ENCODE measurements at regions not wholly inside any gene's neighbourhood (a gene's known extent, or its start where the extent isn't known, plus 50 kb on each side); places are given as distances from the start of the nearest gene placed in this dataset.

- DNase-seq: no peak
These were observed 266.2 kb upstream of the LDB2 start for GRCh38 chr4:17164666-17165065.

DNA sequence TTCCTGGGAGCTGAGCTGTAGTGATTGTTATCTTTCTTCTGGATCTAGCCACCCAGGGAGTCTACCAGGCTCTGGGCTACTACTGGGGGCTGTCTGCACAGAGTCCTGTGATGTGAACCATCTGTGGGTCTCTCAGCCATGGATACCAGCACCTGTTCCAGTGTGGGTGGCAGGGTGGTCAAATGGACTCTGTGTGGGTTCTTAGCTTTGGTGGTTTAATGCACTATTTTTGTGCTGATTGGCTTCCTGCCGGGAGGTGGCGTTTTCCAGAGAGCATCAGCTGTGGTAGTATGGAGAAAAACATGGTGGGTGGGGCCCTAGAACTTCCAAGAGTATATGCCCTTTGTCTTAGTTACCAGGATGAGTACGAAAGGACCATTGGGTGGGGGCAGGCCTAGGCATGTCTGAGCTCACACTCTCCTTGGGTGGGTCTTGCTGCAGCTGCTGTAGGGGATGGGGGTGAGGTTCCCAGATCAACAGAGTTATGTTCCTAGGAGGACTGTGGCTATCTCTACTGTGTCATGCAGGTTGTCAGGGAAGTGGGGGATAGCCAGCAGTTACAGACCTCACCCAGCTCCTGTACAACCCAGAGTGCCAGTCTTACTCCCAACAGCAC lies 264.8 kb upstream of the LDB2 start:
- no peak for DNase-seq

DNA sequence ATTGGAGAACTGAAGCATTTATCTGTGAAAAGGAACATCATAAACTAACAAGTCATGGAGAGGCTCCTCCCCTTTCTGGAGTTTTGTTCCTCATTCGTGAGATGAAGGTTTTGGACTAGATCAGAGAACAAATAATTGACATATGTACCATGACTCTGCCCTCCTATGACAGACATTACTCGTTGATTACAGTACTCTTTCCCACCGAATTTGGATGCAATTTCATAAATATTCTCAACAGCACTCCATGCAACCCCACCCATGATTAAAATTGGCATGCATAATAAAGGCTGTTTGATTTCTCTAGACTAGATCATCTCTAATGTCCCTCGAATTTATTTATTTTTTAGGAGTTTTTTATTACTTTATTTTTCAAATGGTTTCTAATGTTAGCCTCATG lies 258.9 kb upstream of the LDB2 start:
- DNase-seq: no peak

GRCh38 chr4:17155486-17155885 lies 257.0 kb upstream of the LDB2 start:
- no peak for DNase-seq

GRCh38 chr4:17153572-17153971 lies 255.1 kb upstream of the LDB2 start:
- no peak for DNase-seq

GRCh38 chr4:17152941-17153540 lies 254.6 kb upstream of the LDB2 start:
- DNase-seq: no peak

DNA sequence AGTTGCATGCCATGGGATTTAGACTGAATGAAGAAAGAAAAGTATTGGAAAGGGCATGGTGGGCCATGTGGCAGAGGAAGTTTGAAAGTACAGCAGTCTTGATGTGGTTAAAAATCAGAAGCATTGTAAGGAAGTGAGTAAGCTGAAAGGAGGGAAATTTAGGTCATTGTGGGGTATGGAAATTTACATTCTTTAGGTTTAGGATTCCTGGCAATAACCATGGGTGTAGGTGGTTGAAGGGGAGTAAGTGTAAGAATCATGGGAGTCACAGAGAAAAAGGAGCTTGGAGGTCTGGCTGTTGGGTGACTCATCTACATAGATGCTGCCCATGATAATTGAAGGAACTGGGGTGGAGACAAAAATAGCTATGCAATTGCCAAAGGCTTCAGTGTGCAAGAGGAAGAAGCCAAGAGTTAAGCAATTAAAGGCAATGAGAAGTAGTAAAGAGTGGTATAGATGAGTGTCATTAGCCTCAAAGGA lies 243.8 kb upstream of the LDB2 start:
- no peak for DNase-seq

- DNase-seq: no peak
These were observed 240.4 kb upstream of the LDB2 start for GRCh38 chr4:17138847-17139246.

GRCh38 chr4:17134565-17134964 lies 236.1 kb upstream of the LDB2 start:
- DNase-seq: no peak

- no peak for DNase-seq
These were observed 235.7 kb upstream of the LDB2 start for GRCh38 chr4:17134100-17134499.

GRCh38 chr4:17132226-17132625 lies 233.8 kb upstream of the LDB2 start:
- no peak for DNase-seq

GRCh38 chr4:17128268-17128667 lies 229.8 kb upstream of the LDB2 start:
- no peak for DNase-seq

- no peak for DNase-seq
These were observed 228.0 kb upstream of the LDB2 start for GRCh38 chr4:17126321-17126966.

- DNase-seq: no peak
These were observed 226.3 kb upstream of the LDB2 start for GRCh38 chr4:17124767-17125166.

DNA sequence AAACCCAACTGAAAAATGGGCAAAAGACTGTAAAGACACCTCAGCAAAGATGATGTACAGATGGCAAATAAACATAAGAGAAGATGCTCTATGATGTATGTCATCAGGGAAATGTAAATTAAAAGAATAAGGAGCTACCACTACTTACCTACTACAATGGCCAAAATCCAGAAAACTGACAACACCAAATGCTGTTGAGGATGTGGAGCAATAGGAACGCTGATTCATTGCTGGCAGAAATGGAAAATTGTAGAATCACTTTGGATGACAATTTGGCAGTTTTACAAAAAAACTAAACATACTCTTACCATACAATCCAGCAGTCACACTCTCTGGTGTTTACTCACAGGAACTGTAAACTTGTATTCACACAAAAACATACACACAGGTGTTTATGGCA lies 222.3 kb upstream of the LDB2 start:
- DNase-seq: no peak

GRCh38 chr4:17117746-17118145 lies 219.3 kb upstream of the LDB2 start:
- no peak for DNase-seq

GRCh38 chr4:17115583-17115982 lies 217.1 kb upstream of the LDB2 start:
- no peak for DNase-seq

GRCh38 chr4:17112292-17112659 lies 213.8 kb upstream of the LDB2 start:
- peak; percentile 7 for DNase-seq

DNA sequence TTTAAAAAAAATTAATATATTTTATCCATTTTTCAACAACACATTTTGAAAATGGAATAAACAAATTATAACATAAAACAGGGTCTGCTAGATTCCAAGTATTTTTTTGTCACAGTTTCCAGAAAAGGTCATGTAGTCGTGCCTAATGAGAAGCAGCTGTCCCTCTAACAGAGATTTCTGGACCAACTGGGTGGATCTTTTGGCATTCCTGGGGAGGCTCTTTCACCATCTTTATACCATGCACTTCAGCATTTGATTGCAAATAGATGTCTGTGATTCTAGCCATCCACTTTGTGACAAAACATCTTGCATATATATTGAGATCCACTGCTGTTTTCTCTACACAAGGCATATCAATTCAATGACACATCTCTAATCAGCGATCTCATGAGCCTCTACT lies 210.7 kb upstream of the LDB2 start:
- no peak for DNase-seq

- no peak for DNase-seq
These were observed 204.8 kb upstream of the LDB2 start for GRCh38 chr4:17103231-17103630.

DNA sequence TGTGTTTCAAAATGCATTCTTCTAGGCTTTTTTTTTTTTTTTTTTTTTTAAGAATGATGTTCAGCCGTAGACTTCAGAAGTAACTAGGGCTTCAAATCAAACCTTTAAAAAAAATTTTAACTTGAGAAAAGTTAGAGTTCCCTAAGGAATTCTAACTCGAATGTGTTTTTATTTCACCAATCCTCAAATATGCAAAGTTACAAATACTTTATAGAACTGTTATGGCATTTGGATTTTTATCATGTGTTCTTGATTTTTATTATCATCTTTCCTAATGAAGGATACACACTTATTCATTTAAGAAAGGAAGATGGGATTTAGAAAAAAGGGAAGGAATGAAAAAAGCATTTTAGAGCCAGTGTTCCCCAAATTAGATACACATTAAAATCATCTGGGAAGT lies 200.6 kb upstream of the LDB2 start:
- no peak for DNase-seq

- no peak for DNase-seq
These were observed 200.0 kb upstream of the LDB2 start for GRCh38 chr4:17098401-17098800.

DNA sequence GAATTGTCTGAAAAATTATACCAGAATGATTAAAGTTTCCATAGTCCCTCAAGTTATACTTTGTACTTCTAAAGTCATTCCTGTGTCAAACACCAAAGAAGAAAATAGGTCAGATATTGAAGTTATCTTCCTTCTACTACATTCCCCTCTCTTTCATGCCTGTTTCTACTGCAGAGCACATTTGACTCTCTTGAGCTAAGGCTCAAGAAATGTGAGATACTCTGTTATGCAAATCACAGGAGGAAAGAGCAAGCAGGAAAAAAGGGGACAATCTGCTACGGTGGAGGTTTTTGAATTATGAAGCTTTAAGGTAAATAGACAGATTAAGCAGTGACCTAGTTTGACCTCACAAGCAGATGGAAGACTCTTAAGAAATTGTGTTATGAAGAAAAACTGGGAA lies 198.9 kb upstream of the LDB2 start:
- no peak for DNase-seq

- DNase-seq: no peak
These were observed 198.2 kb upstream of the LDB2 start for GRCh38 chr4:17096692-17097091.

- DNase-seq: no peak
These were observed 197.3 kb upstream of the LDB2 start for GRCh38 chr4:17095771-17096170.

All from hematopoietic multipotent progenitor cell treated with erythropoietin and hydrocortisone succinate and interleukin-3 and kit ligand, for 8 days (in vitro differentiated cells).